H1 (cell line): ENCODE measurements at regions not wholly inside any gene's neighbourhood (a gene's known extent, or its start where the extent isn't known, plus 50 kb on each side); places are given as distances from the start of the nearest gene placed in this dataset.

Source experiments
- ATF2 ChIP-seq: IDR thresholded peaks from 2 replicates; pipeline ENCODE4 v1.6.1; 2012; ENCODE audit warnings: low read length, inconsistent platforms
- ATF3 ChIP-seq: IDR thresholded peaks from 2 replicates; pipeline ENCODE4 v1.6.1; 2011; ENCODE audit warnings: low read depth, mild to moderate bottlenecking, low read length; ENCODE audit not compliant: insufficient read depth
- CHD7 ChIP-seq: fragments of 300-600 bp; sonication (generic); IDR thresholded peaks from 2 replicates; pipeline ENCODE4 v1.7.1; 2012; ENCODE audit warnings: low read length, moderate library complexity, mild to moderate bottlenecking, inconsistent platforms; ENCODE audit not compliant: insufficient replicate concordance
- JUND ChIP-seq: IDR thresholded peaks from 2 replicates; pipeline ENCODE4 v1.6.1; 2011; ENCODE audit warnings: mild to moderate bottlenecking, improper control_type of control experiment, low read length
- NRF1 ChIP-seq: IDR thresholded peaks from 2 replicates; pipeline ENCODE4 v1.6.1; 2011; ENCODE audit warnings: mild to moderate bottlenecking, low read depth, low read length, improper control_type of control experiment
- PHF8 ChIP-seq: fragments of 200-600 bp; sonication (generic); conservative IDR thresholded peaks from 2 replicates; pipeline ENCODE4 v1.7.1; 2012; ENCODE audit warnings: low read depth, mild to moderate bottlenecking, inconsistent platforms, low read length, moderate library complexity
- SAP30 ChIP-seq: fragments of 300-600 bp; sonication (generic); IDR thresholded peaks from 2 replicates; pipeline ENCODE4 v1.7.1; 2012; ENCODE audit warnings: low read length, moderate library complexity, mild to moderate bottlenecking, inconsistent platforms; ENCODE audit not compliant: insufficient read depth, insufficient replicate concordance
- TAF1 ChIP-seq: IDR thresholded peaks from 2 replicates; pipeline ENCODE4 v1.6.1; 2011; ENCODE audit warnings: mild to moderate bottlenecking, low read depth, low read length

- TF ChIP-seq CHD7 (no peak), PHF8 (no peak), TAF1 (no peak), NRF1 (no peak), JUND (no peak), ATF2 (no peak), SAP30 (no peak), ATF3 (no peak)
These were observed 191.9 kb upstream of the GYPC start (continued) for GRCh38 chr2:126463892-126464674.
